HG03097 (cell line): ENCODE measurements at regions not wholly inside any gene's neighbourhood (a gene's known extent, or its start where the extent isn't known, plus 50 kb on each side); places are given as distances from the start of the nearest gene placed in this dataset.

Experiments used
- ATAC-seq: cut with Tn5 transposase; IDR thresholded peaks from one replicate; pipeline ENCODE4 v1.9.1; 2021; ENCODE audit not compliant: unreplicated experiment, low FRiP score

- ATAC-seq = no peak
Measured at GRCh38 chr10:52865213-52865612, 92.6 kb upstream of the MBL2 start.

GRCh38 chr10:52864201-52865106 is 91.9 kb upstream of the MBL2 start:
- no peak for ATAC-seq

- ATAC-seq = no peak
Measured at GRCh38 chr10:52858722-52859121, 86.1 kb upstream of the MBL2 start.

GRCh38 chr10:52855546-52856325 is 83.2 kb upstream of the MBL2 start:
- no peak for ATAC-seq

- ATAC-seq = no peak
Measured at GRCh38 chr10:52853704-52854103, 81.1 kb upstream of the MBL2 start.

- no peak for ATAC-seq
Measured at GRCh38 chr10:52836816-52837215, 64.2 kb upstream of the MBL2 start.
